Tibial nerve (tissue), 4 donors: ENCODE measurements at regions not wholly inside any gene's neighbourhood (a gene's known extent, or its start where the extent isn't known, plus 50 kb on each side); places are given as distances from the start of the nearest gene placed in this dataset.
"Not testable (repeated sequence)": the region's sequence is repeated elsewhere in the genome, so short reads cannot be mapped to it uniquely, and the experiment has no call there.

Experiments used
- DNase-seq, 2 donors: peaks; one replicate each; pipeline ENCODE4 v3.0.0-alpha.2; 2019; ENCODE audit warnings: low spot score in 2 of 2
- H3K27ac ChIP-seq, 4 donors: fragments of 200-600 bp; sonication (generic) in 3 of 4; one replicate each; pipeline ENCODE4 v1.5.1; 2017 to 2019; ENCODE audit warnings: mild to moderate bottlenecking in 1 of 4
- H3K27me3 ChIP-seq, 2 donors: fragments of 200-600 bp; sonication (generic) in 1 of 2; one replicate each; pipeline versions ENCODE4 v1.5.1 to v1.6.0; 2017 to 2019
- H3K36me3 ChIP-seq, 3 donors: fragments of 200-600 bp; sonication (generic); one replicate each; pipeline ENCODE4 v1.5.1; 2018 to 2019
- H3K4me1 ChIP-seq, 4 donors: fragments of 200-600 bp; sonication (generic) in 3 of 4; one replicate each; pipeline ENCODE4 v1.5.1; 2017 to 2019
- H3K4me3 ChIP-seq, 4 donors: fragments of 200-600 bp; sonication (generic) in 3 of 4; one replicate each; pipeline ENCODE4 v1.5.1; 2017 to 2019; ENCODE audit warnings: mild to moderate bottlenecking in 1 of 4, moderate library complexity in 1 of 4
- H3K9me3 ChIP-seq, 4 donors: fragments of 200-600 bp; sonication (generic) in 3 of 4; one replicate each; pipeline ENCODE4 v1.5.1; 2017 to 2019
- CTCF ChIP-seq, 5 experiments: fragments of 200-600 bp in 3 of 5; fragments of 450-650 bp in 2 of 5; sonication (generic) in 3 of 5; IDR thresholded peaks; one replicate each; pipeline ENCODE4 v1.5.1; 2016 to 2019; ENCODE audit warnings: antibody characterized with exemption in 5 of 5, mild to moderate bottlenecking in 3 of 5, moderate library complexity in 2 of 5
- EP300 ChIP-seq, 2 donors: sonication (generic); formaldehyde crosslinking; IDR thresholded peaks; one replicate each; pipeline ENCODE4 v1.6.1; 2017; ENCODE audit warnings: antibody characterized with exemption in 2 of 2, mild to moderate bottlenecking in 1 of 2
- POLR2A ChIP-seq, 2 donors: fragments of 450-650 bp; IDR thresholded peaks; one replicate each; pipeline ENCODE4 v1.6.1; 2017; ENCODE audit warnings: antibody characterized with exemption in 2 of 2, mild to moderate bottlenecking in 2 of 2, moderate library complexity in 2 of 2
- WGBS, 2 donors: methylation state at CpG; one replicate each; pipeline ENCODE4 v1.1.5; 2018; 5-methylcytosine and 5-hydroxymethylcytosine counted together

DNA sequence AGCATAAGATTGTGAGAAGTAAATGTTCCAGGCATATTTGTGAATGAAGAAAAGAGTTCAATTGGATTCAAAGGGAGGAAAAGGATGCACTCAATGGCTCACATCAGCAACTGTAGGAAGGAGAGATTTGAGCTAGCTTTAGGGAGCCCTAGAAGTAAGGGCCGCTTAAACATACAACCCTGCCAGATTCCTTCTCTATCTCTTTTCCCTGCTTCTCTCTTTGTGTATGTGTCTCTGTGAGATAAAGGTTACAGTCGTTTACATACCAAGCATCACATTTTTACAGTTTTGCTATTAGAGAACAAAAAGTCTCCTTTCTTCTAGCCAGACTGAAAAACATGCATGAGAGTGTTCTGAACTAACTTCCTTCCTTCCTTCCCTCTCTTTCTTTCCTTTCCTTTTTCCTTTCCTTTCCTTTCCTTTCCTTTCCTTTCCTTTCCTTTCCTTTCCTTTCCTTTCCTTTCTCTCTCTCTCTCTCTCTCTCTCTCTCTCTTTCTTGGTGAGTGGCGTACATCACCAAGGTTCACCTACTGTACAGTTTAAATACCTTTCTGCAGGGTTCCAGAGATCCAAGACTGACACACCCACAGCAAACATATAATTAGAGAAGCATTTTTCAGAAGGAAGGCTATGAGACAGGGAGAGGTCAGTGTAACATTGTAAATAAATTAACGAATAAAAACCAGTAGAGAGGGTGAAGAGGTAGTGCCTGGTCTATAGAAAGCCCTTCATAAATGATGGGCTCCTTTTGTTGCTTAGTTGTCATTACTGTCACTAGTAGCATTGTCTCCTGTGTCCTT, 240.4 kb downstream of the ARL4A start:
- H3K4me3 ChIP-seq, result no peak overlapping the region
- no peaks in the 10 kb centered on the region for H3K36me3 ChIP-seq
- no peaks in the 10 kb centered on the region for H3K4me1 ChIP-seq
- no peaks in the 10 kb centered on the region for H3K9me3 ChIP-seq
- H3K27me3 ChIP-seq, result no peaks in the 10 kb centered on the region
- TF ChIP-seq EP300 (IDR thresholded peaks at IDR 0.05) (no peak), POLR2A (IDR thresholded peaks at IDR 0.05) (no peak), CTCF (IDR thresholded peaks at IDR 0.05) (no peak)
- H3K27ac ChIP-seq, result no peak overlapping the region
- 81 to 84% methylated on average over 4 of the region's 4 CpGs for WGBS, 2 donors
- no peak for DNase-seq

GRCh38 chr7:12929476-12930140, 242.2 kb downstream of the ARL4A start:
- WGBS, 2 donors, result 78 to 79% methylated on average over 1 of the region's 1 CpG
- DNase-seq, result no peak
- Histone ChIP-seq H3K36me3 (no peaks in the 10 kb centered on the region), H3K27ac (no peak overlapping the region), H3K9me3 (no peaks in the 10 kb centered on the region), H3K4me3 (no peak overlapping the region), H3K4me1 (no peaks in the 10 kb centered on the region), H3K27me3 (no peaks in the 10 kb centered on the region)
- TF ChIP-seq EP300 (IDR thresholded peaks at IDR 0.05), result no peak
- TF ChIP-seq POLR2A (IDR thresholded peaks at IDR 0.05), result no peak
- TF ChIP-seq CTCF (IDR thresholded peaks at IDR 0.05), result no peak

GRCh38 chr7:12930534-12930933, 243.1 kb downstream of the ARL4A start:
- Histone ChIP-seq H3K27ac (no peak overlapping the region), H3K36me3 (no peaks in the 10 kb centered on the region), H3K4me3 (no peak overlapping the region), H3K9me3 (no peaks in the 10 kb centered on the region), H3K4me1 (no peaks in the 10 kb centered on the region), H3K27me3 (no peaks in the 10 kb centered on the region)
- WGBS, 2 donors, result 90 to 92% methylated on average over 2 of the region's 2 CpGs
- no peak for DNase-seq
- TF ChIP-seq POLR2A (IDR thresholded peaks at IDR 0.05) (no peak), EP300 (IDR thresholded peaks at IDR 0.05) (no peak), CTCF (IDR thresholded peaks at IDR 0.05) (no peak)

- not testable (repeated sequence) for DNase-seq, H3K27me3 ChIP-seq, H3K36me3 ChIP-seq, H3K4me1 ChIP-seq, H3K27ac ChIP-seq, H3K9me3 ChIP-seq, H3K4me3 ChIP-seq
- WGBS, 2 donors, result 94% methylated on average over 19 of the region's 19 CpGs
These were observed 244.0 kb downstream of the ARL4A start for GRCh38 chr7:12931465-12931864.

DNA sequence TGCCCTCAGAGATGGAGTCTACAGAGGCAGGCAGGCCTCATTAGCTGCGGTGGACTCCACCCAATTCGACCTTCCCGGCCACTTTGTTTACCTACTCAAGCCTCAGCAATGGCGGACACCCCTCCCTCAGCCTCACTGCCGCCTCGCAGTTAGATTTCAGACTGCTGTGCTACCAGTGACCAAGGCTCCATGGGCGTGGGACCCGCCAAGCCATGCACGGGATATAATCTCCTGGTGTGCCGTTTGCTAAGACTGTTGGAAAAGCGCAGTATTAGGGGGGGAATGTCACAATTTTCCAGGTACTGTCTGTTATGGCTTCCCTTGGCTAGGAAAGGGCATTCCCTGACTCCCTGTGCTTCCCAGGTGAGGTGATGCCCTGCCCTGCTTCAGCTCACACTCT, 252.3 kb downstream of the ARL4A start:
- no peak overlapping the region for H3K27ac ChIP-seq

More for the DNA sequence above, 252.3 kb downstream of the ARL4A start:
- DNase-seq, result no peak
- TF ChIP-seq EP300 (IDR thresholded peaks at IDR 0.05), result no peak
- no peak for TF ChIP-seq CTCF (IDR thresholded peaks at IDR 0.05)
- no peak for TF ChIP-seq POLR2A (IDR thresholded peaks at IDR 0.05)
- H3K4me3 ChIP-seq, result no peak overlapping the region
- no peaks in the 10 kb centered on the region for H3K27me3 ChIP-seq
- H3K4me1 ChIP-seq, result peaks cover 0 to 5% (median 0%) of the 10 kb centered on the region in 4 donors
- H3K36me3 ChIP-seq, result no peaks in the 10 kb centered on the region
- H3K9me3 ChIP-seq, result peaks cover 0 to 11% (median 0%) of the 10 kb centered on the region in 4 donors
- WGBS, 2 donors, result 96 to 98% methylated on average over 11 of the region's 11 CpGs
